D721Med (cell line): ENCODE measurements at regions not wholly inside any gene's neighbourhood (a gene's known extent, or its start where the extent isn't known, plus 50 kb on each side); places are given as distances from the start of the nearest gene placed in this dataset.
"Not testable (repeated sequence)": the region's sequence is repeated elsewhere in the genome, so short reads cannot be mapped to it uniquely, and the experiment has no call there.

Experiments
- DNase-seq: peaks from one replicate; pipeline ENCODE4 v3.0.0; 2011; ENCODE audit warnings: low spot score; ENCODE audit not compliant: insufficient read length
- FAIRE-seq: peaks from 2 replicates; lab custom pipeline; 2011; peaks lifted over from hg19 to GRCh38; lab: Jason Lieb, UNC
- TF ChIP-seq, protein P1 (sequence below): IDR thresholded peaks from 2 replicates; pipeline ENCODE4 v1.5.1; 2012; ENCODE audit warnings: mild to moderate bottlenecking, control low read depth; ENCODE audit not compliant: insufficient read depth; ENCODE audit errors: missing control alignments

DNA sequence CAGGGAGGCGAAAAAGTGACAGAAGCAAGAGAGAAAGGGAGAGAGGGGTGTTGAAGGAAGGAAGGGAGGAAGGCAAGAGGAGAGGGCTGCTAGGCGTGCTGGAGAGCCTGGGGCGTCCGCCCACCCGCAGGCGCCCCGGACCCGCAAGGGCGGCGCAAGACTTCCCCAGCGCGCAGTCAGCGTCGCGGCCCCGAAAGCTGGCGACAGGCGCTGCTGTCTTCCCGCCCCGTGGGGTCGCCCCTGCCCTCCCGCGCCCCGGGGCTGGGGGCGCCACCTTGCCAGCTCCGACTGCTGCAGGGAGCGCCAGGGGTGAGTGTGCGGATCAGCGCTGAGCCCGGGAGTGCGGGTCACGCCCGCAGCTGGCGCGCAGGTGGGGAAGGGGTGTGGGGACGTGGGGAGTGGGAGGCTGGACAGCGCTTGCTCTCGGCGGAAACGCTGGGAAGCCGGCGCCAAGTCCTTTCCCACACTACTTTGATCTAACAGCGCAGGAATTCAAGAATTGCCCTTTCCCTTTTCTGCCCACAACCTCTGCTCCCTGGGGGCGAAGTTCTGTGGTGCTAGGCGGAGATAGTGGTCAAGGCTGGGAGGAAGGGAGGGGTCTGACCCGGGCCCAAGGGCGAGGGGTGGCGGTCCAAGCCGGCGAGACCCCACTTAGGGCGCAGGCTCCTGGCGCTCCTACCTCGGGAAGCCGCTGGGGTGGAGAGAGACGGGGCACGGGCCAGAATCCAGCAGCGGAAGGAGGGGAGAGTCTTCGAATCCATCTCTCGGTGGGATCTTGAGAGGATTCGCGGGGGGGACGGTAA lies 266.1 kb downstream of the CGGBP1 start, which contains the start of gene HTR1F:
Gene HTR1F, plus strand, starts transcription at position 173 of the 803 bp plus-strand sequence.
- FAIRE-seq = no peak
- TF ChIP-seq, protein P1, sequence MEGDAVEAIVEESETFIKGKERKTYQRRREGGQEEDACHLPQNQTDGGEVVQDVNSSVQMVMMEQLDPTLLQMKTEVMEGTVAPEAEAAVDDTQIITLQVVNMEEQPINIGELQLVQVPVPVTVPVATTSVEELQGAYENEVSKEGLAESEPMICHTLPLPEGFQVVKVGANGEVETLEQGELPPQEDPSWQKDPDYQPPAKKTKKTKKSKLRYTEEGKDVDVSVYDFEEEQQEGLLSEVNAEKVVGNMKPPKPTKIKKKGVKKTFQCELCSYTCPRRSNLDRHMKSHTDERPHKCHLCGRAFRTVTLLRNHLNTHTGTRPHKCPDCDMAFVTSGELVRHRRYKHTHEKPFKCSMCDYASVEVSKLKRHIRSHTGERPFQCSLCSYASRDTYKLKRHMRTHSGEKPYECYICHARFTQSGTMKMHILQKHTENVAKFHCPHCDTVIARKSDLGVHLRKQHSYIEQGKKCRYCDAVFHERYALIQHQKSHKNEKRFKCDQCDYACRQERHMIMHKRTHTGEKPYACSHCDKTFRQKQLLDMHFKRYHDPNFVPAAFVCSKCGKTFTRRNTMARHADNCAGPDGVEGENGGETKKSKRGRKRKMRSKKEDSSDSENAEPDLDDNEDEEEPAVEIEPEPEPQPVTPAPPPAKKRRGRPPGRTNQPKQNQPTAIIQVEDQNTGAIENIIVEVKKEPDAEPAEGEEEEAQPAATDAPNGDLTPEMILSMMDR = no peak
- peak; percentile 12 for DNase-seq

DNA sequence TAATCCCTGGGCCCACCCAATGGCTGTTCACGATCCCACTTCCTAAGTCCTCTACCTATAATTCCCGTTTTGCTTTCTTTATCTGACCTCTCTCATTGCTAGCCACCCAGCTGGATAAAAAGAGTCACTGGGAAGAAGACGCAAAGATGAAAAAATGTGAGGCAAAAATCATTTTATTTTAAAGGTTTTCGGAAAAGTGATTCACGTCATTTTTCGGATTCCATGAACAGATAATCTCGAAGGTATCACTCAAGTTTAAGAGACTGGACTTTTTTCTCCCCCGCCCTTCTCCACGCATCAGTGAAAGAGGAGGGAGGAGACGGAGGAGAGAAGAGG lies 266.6 kb downstream of the CGGBP1 start:
- no peak for FAIRE-seq
- no peak for DNase-seq
- TF ChIP-seq, protein P1 = no peak

DNA sequence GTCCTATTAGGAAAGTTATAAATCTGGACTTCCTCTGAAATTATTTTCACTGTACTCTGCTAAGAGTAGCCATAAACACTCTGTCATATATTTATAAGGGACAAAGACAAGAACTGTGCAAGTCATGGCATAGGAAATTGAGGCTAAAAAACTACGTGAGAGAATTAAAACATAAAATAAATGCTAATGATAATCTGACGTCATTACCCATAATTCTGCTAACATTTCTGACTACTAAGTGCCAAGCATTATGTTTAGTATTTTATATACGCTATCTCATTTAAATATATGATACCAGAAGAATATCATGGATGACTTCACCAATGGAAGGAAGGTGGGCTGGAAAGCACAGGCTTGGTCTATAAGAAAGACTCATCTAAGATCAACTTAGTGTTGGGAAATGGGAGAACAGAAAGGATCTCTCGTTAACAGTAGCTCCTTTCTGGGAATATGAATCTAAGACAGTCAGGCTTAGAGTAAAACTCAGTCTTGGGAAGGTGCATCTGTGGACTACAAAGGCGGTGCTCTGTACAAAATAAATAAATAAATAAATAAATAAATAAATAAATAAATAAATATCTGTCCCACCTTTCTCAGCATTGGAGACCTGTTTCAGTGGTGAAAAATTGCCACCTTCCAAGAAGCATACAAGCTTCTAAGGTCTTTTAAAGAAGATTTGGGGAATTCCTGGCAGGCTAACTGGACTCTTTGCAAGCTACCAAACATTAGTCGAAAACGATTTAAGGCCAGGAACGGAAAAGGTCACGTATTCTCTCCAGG lies 267.4 kb downstream of the CGGBP1 start:
- TF ChIP-seq, protein P1 = no peak
- DNase-seq = no peak
- no peak for FAIRE-seq

DNA sequence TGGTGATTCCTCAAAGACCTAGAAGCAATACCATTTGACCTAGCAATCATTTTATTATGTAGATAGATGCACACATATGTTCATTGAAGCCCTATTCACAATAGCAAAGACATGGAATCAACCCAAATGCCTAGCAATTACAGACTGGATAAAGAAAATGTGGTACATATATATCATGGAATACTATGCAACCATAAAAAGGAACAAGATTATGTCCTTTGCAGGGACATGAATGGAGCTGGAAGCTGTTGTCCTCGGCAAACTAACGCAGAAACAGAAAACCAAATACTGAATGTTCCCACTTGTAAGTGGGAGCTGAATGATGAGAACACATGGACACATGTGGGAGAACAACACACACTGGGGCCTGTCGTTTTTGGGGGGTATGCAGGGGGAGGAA lies 269.8 kb downstream of the CGGBP1 start:
- FAIRE-seq, DNase-seq: not testable (repeated sequence)

DNA sequence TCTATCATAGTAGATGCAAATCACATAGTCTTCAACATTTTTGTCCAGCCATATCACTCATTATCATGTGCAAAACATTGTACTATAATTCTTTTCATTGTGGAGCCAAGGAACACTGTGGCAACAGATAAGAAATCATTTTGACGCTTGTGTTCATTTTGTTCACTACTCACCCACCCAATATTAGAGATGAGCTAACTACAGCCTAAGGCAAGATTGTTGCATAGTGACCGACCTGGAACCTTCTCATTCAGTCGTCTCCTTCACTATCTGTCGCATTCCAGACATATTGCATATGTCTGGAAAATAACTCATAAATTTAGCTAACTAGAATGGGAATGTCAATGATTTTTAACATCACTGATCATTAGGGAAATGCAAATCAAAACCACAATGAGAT lies 270.3 kb downstream of the CGGBP1 start:
- DNase-seq (no peak), FAIRE-seq (no peak)
- TF ChIP-seq, protein P1 = no peak

DNA sequence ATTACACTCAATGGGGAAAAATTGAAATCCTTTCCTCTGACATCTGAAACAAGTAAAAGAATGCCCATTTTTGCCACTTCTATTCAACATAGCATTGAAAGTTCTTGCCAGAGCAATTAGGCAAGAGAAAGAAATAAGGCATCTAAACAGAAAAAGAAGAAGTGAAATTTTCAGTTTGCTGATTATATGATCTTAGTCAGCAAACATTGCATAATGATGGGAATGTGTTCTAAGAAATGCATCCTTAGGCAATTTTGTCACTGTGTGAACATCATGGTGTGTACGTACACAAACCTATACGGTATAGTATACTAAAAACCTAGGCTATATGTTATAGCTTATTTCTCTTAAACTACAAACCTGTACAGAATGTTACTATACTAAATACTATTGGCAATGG lies 278.0 kb downstream of the CGGBP1 start:
- TF ChIP-seq, protein P1 = no peak
- FAIRE-seq (no peak), DNase-seq (no peak)

DNA sequence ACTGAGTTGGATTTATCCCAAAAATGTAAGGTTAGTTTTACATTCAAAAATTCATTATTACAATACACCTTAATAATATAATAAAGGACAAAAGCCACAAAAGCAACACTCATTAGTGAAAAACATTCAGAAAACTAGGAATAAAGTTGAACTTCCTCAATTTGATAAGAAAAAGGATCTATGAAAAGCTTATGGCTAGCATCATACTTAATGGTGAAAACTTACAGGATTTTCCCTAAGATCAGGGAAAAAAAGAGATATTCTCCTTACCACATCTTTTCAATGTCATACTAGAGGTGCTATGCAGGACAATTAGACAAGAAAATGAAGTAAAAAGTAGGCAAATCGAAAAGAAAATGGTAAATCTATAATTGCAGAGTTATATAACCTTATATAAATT lies 279.9 kb downstream of the CGGBP1 start:
- no peak for FAIRE-seq
- TF ChIP-seq, protein P1 = no peak
- no peak for DNase-seq
